GM23338 (cell line): ENCODE measurements at regions not wholly inside any gene's neighbourhood (a gene's known extent, or its start where the extent isn't known, plus 50 kb on each side); places are given as distances from the start of the nearest gene placed in this dataset.

Experiments used
- ATAC-seq: fragments of 200-7000 bp; cut with Tn5 transposase; 3 replicates; pipeline ENCODE4 v1.9.1; 2020
- DNase-seq: peaks from one replicate; pipeline ENCODE4 v3.0.0-alpha.2; 2015; ENCODE audit warnings: low spot score
- H2AFZ ChIP-seq: fragments of 200-600 bp; sonication (generic); 2 replicates; pipeline ENCODE4 v1.8.0; 2016; ENCODE audit warnings: antibody characterized with exemption, mild to moderate bottlenecking, moderate library complexity
- H3F3A ChIP-seq: fragments of 200-600 bp; sonication (generic); replicated peaks from 2 replicates; pipeline ENCODE4 v1.8.0; 2017; ENCODE audit warnings: antibody characterized with exemption, mixed run types, low read depth
- H3K27ac ChIP-seq: fragments of 200-600 bp; sonication (generic); 2 replicates; pipeline ENCODE4 v1.6.1; 2016; ENCODE audit warnings: low read depth
- H3K27me3 ChIP-seq: fragments of 200-600 bp; sonication (generic); 2 replicates; pipeline ENCODE4 v1.8.0; 2016; ENCODE audit warnings: mild to moderate bottlenecking, mixed run types, moderate library complexity; ENCODE audit not compliant: insufficient read depth
- H3K36me3 ChIP-seq: fragments of 200-600 bp; sonication (generic); 2 replicates; pipeline ENCODE4 v1.8.0; 2016; ENCODE audit warnings: mild to moderate bottlenecking; ENCODE audit not compliant: insufficient read depth
- H3K4me1 ChIP-seq: fragments of 200-600 bp; sonication (generic); 2 replicates; pipeline ENCODE4 v1.8.0; 2016; ENCODE audit warnings: mild to moderate bottlenecking, moderate library complexity; ENCODE audit not compliant: insufficient read depth
- H3K4me2 ChIP-seq: fragments of 200-600 bp; sonication (generic); 2 replicates; pipeline ENCODE4 v1.7.1; 2017; ENCODE audit warnings: mixed run types
- H3K4me3 ChIP-seq: fragments of 200-600 bp; sonication (generic); 2 replicates; pipeline ENCODE4 v1.6.1; 2016; ENCODE audit warnings: mixed run types
- H3K79me2 ChIP-seq: fragments of 200-600 bp; sonication (generic); replicated peaks from 2 replicates; pipeline ENCODE4 v1.8.0; 2017; ENCODE audit warnings: mild to moderate bottlenecking; ENCODE audit not compliant: insufficient read depth
- H3K9me2 ChIP-seq: fragments of 200-600 bp; sonication (generic); 2 replicates; pipeline ENCODE4 v1.8.0; 2017; ENCODE audit not compliant: insufficient read depth
- H4K20me1 ChIP-seq: fragments of 200-600 bp; sonication (generic); replicated peaks from 2 replicates; pipeline ENCODE4 v1.8.0; 2017; ENCODE audit warnings: mild to moderate bottlenecking; ENCODE audit not compliant: insufficient read depth
- H3K27ac Mint-ChIP-seq: 2 replicates; pipeline ENCODE4 v1.8.0; 2020; ENCODE audit warnings: inconsistent platforms, mild to moderate bottlenecking, moderate library complexity, mixed read lengths
- H3K27me3 Mint-ChIP-seq: 3 replicates; pipeline ENCODE4 v1.8.0; 2022; ENCODE audit warnings: low read depth, mild to moderate bottlenecking, moderate library complexity, mixed read lengths, inconsistent platforms; ENCODE audit not compliant: insufficient read depth, poor library complexity
- H3K36me3 Mint-ChIP-seq: 3 replicates; pipeline ENCODE4 v1.8.0; 2021; ENCODE audit warnings: low read depth, mild to moderate bottlenecking, inconsistent platforms, moderate library complexity, mixed read lengths
- H3K4me1 Mint-ChIP-seq: 3 replicates; pipeline ENCODE4 v1.8.0; 2020; ENCODE audit warnings: mild to moderate bottlenecking, inconsistent platforms, mixed read lengths
- H3K4me3 Mint-ChIP-seq: 3 replicates; pipeline ENCODE4 v1.8.0; 2021; ENCODE audit warnings: moderate library complexity, mild to moderate bottlenecking, inconsistent platforms, mixed read lengths
- H3K9me3 Mint-ChIP-seq: 3 replicates; pipeline ENCODE4 v1.8.0; 2020; ENCODE audit warnings: moderate library complexity, mild to moderate bottlenecking, inconsistent platforms, mixed read lengths
- CTCF ChIP-seq, 2 experiments: fragments of 200-600 bp in 1 of 2; sonication (generic) in 1 of 2; conservative IDR thresholded peaks; 2 replicates each; pipeline versions ENCODE4 v1.5.1 to v1.6.1; 2016 to 2017; ENCODE audit warnings: antibody characterized with exemption in 2 of 2, low read depth in 2 of 2, mild to moderate bottlenecking in 2 of 2, moderate library complexity in 1 of 2
- EZH2 ChIP-seq: fragments of 200-600 bp; sonication (generic); IDR thresholded peaks from one replicate; pipeline ENCODE4 v1.8.0; 2017; ENCODE audit warnings: antibody characterized with exemption, mild to moderate bottlenecking, low read depth; ENCODE audit not compliant: unreplicated experiment
- EZH2phosphoT487 ChIP-seq: fragments of 200-600 bp; sonication (generic); IDR thresholded peaks from one replicate; pipeline ENCODE4 v1.8.1; 2018; ENCODE audit warnings: antibody characterized with exemption; ENCODE audit not compliant: unreplicated experiment
- JUNB ChIP-seq: IDR thresholded peaks from one replicate; pipeline ENCODE4 v1.6.1; 2016; ENCODE audit warnings: antibody characterized with exemption; ENCODE audit not compliant: unreplicated experiment
- NANOG ChIP-seq: IDR thresholded peaks from 2 replicates; pipeline ENCODE4 v1.6.1; 2016; ENCODE audit warnings: antibody characterized with exemption, borderline replicate concordance
- REST ChIP-seq: IDR thresholded peaks from one replicate; pipeline ENCODE4 v1.6.1; 2018; ENCODE audit warnings: antibody characterized with exemption; ENCODE audit not compliant: unreplicated experiment
- STAT1 ChIP-seq: IDR thresholded peaks from one replicate; pipeline ENCODE4 v1.6.1; 2016; ENCODE audit warnings: antibody characterized with exemption; ENCODE audit not compliant: unreplicated experiment
- ZNF114 ChIP-seq: fragments of 250-450 bp; sonication (Bioruptor Pico); IDR thresholded peaks from 2 replicates; pipeline ENCODE4 v1.5.0; 2020; ENCODE audit warnings: mild to moderate bottlenecking, moderate library complexity
- ZNF331 ChIP-seq: fragments of 250-450 bp; sonication (Bioruptor Pico); IDR thresholded peaks from 2 replicates; pipeline ENCODE4 v1.5.0; 2020; ENCODE audit warnings: low read depth, mild to moderate bottlenecking, moderate library complexity
- TF ChIP-seq, protein P1 (sequence below): IDR thresholded peaks from 2 replicates; pipeline ENCODE4 v1.6.1; 2016; ENCODE audit warnings: antibody characterized with exemption

DNA sequence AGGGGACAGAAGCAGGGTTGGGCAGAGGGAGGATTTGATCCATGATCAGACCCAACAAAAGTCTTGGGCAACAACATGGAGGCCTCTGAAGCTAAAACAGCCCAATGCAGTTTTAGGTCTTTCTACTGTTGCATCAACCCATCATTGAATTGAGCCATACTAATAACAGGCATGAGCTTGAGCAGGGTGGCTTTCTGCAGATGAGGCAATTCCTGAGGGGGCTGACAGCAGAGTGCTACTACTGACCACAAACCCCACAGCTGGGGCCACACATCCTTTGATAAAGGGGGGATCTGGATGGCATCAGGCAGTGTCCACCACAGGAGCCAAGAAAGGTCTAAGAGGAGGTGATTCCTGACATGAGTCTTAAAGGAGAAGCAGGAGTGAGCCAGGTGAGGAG, 517.0 kb upstream of the PPP2R3A start:
- Mint-ChIP-seq H3K4me3 (no peak overlapping the region), H3K36me3 (no peaks in the 10 kb centered on the region; the same call in 2 of the 3 replicates), H3K27me3 (peaks cover 3% of the 10 kb centered on the region), H3K4me1 (peaks cover 8% of the 10 kb centered on the region; the same call in 1 of the 3 replicates), H3K27ac (no peak overlapping the region), H3K9me3 (no peaks in the 10 kb centered on the region; the same call in 2 of the 3 replicates)
- no peaks in the 10 kb centered on the region for H3K79me2 ChIP-seq
- ATAC-seq (no peak), DNase-seq (no peak)
- TF ChIP-seq REST (no peak), ZNF331 (no peak), EZH2 (no peak), STAT1 (no peak), CTCF (conservative IDR thresholded peaks at IDR 0.05; ENCODE audit: low read depth in 2 of 2) (no peak), JUNB (no peak), NANOG (no peak), ZNF114 (CRISPR knock-in tag) (no peak), EZH2phosphoT487 (no peak)
- TF ChIP-seq, protein P1, sequence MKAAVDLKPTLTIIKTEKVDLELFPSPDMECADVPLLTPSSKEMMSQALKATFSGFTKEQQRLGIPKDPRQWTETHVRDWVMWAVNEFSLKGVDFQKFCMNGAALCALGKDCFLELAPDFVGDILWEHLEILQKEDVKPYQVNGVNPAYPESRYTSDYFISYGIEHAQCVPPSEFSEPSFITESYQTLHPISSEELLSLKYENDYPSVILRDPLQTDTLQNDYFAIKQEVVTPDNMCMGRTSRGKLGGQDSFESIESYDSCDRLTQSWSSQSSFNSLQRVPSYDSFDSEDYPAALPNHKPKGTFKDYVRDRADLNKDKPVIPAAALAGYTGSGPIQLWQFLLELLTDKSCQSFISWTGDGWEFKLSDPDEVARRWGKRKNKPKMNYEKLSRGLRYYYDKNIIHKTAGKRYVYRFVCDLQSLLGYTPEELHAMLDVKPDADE = no peak
- no peaks in the 10 kb centered on the region for H3K27me3 ChIP-seq
- no peak overlapping the region for H3K4me2 ChIP-seq
- no peaks in the 10 kb centered on the region for H3K36me3 ChIP-seq
- no peaks in the 10 kb centered on the region for H4K20me1 ChIP-seq
- H3K27ac ChIP-seq = no peak overlapping the region
- no peaks in the 10 kb centered on the region for H3F3A ChIP-seq
- H3K4me3 ChIP-seq = no peak overlapping the region
- H2AFZ ChIP-seq = no peak overlapping the region
- no peaks in the 10 kb centered on the region for H3K4me1 ChIP-seq
- no peaks in the 10 kb centered on the region; the same call in 1 of the 2 replicates for H3K9me2 ChIP-seq
